AG04449 (cell line): ENCODE measurements at regions not wholly inside any gene's neighbourhood (a gene's known extent, or its start where the extent isn't known, plus 50 kb on each side); places are given as distances from the start of the nearest gene placed in this dataset.

Experiments used
- CTCF ChIA-PET: fragments of 350-600 bp; formaldehyde crosslinking; extraction: SDS; loops from one replicate; lab custom pipeline; 2021; ENCODE audit warnings: antibody characterized with exemption; lab: Yijun Ruan, JAX
- POLR2A ChIA-PET: fragments of 400-600, 350-600 bp; formaldehyde crosslinking; extraction: SDS; loops from one replicate; lab custom pipeline; 2020; ENCODE audit warnings: antibody characterized with exemption, inconsistent platforms; lab: Yijun Ruan, JAX
- DNase-seq: peaks from one replicate; pipeline ENCODE4 v3.0.0-alpha.2; 2010; ENCODE audit warnings: low read depth, low spot score
- H3K4me3 ChIP-seq: 2 replicates; pipeline ENCODE4 v1.5.1; 2011; ENCODE audit warnings: low read depth, mild to moderate bottlenecking, control low read depth, low read length
- TF ChIP-seq, protein P1 (sequence below): IDR thresholded peaks from one replicate; pipeline ENCODE4 v1.5.1; 2011; ENCODE audit warnings: mild to moderate bottlenecking, moderate library complexity, low read length, control low read depth, inconsistent platforms; ENCODE audit not compliant: insufficient read depth; ENCODE audit errors: missing control alignments

DNA sequence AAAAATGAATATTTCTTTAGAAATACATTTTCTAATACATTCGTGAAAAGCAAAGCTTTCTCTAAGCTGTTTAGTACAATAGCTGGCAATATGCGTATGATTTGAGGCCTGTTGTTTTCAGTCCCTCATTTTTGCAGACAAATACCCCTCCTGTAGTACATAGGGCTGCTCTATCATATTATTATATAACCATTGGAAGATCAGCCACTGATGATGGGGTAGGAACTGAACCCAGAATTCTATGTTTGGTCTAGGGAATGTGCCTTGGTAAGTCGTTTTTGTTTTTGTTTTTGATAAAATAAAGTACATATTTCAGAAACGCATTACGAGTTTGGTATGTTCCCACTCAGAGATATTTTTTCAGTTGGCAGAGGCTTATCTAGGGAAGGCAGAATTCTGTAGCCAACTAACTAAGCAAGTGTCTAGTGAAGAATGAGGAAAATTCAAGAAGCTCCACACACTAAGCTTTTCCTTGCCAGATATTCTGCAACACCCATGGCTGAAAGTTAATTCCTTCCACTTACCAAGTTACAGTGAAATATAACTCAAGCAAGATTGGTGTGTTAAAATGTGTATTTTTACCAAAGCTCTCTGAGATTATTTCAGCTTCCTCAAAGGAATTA is 656.9 kb upstream of the MIR17HG start:
- CTCF ChIA-PET: no interaction called here
- DNase-seq: no peak
- POLR2A ChIA-PET: no interaction called here
- no peak overlapping the region for H3K4me3 ChIP-seq
- TF ChIP-seq, protein P1, sequence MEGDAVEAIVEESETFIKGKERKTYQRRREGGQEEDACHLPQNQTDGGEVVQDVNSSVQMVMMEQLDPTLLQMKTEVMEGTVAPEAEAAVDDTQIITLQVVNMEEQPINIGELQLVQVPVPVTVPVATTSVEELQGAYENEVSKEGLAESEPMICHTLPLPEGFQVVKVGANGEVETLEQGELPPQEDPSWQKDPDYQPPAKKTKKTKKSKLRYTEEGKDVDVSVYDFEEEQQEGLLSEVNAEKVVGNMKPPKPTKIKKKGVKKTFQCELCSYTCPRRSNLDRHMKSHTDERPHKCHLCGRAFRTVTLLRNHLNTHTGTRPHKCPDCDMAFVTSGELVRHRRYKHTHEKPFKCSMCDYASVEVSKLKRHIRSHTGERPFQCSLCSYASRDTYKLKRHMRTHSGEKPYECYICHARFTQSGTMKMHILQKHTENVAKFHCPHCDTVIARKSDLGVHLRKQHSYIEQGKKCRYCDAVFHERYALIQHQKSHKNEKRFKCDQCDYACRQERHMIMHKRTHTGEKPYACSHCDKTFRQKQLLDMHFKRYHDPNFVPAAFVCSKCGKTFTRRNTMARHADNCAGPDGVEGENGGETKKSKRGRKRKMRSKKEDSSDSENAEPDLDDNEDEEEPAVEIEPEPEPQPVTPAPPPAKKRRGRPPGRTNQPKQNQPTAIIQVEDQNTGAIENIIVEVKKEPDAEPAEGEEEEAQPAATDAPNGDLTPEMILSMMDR: no peak

DNA sequence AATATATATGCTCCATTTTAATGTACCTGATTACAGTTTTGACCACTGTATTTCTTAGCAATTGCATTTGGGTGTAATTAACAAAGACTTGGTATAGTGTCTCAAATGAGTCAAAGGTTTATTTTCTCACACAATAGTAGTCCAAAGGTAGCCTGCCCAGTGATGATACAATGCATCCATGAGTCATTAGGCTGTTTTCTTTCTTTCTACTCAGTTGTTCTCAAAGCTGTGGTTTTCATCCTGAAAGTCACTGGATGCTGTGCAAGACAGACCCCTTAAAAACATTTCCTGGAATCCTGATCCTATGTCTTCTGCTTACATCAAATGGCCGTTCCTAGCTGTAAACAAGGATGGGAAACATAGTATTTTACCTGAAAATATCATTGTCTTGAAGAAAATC is 651.2 kb upstream of the MIR17HG start:
- ChIA-PET POLR2A (no interaction called here), CTCF (no interaction called here)
- no peak for DNase-seq
- no peak overlapping the region for H3K4me3 ChIP-seq
- TF ChIP-seq, protein P1: no peak

DNA sequence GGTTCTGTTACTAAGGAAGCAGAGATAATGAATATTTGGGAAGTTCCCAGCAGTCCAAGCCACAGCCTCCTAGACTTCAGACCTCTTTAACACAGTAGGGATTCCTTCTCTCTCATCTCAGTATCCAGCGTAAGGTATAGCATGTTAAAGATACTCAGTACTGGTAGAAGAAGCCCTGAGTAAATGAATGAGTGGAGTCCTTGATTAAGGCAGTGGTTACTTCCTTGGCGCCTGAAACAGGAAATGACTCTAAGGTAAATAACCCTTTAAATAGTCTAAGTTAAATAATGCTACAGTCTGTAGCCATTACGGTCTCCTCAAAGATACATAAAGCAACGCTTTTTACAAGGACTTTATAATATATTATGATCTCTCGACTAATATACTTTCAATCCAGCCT is 650.8 kb upstream of the MIR17HG start:
- CTCF ChIA-PET: no interaction called here
- TF ChIP-seq, protein P1: no peak
- DNase-seq: no peak
- POLR2A ChIA-PET: no interaction called here
- H3K4me3 ChIP-seq: no peak overlapping the region

DNA sequence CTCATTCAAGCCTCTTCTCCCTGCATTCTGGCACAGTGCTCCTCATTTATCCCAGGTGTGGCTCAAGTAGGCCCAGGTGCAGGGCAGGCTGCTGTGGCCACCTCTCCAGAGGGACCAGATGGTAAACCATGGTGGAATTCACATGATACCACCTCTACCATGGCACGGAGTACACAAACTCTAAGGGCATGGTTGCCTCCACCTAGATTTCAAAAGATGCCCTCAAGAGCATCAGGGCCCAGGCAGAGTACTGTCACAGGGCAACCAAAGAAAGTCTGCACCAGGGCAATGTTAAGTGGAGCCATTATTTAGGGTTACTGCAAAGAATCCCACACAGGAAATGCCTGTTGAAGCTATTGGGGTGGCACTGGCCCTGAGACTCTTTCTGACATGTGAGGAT is 647.1 kb upstream of the MIR17HG start:
- POLR2A ChIA-PET: no interaction called here
- CTCF ChIA-PET: no interaction called here
- DNase-seq: no peak
- H3K4me3 ChIP-seq: no peak overlapping the region
- TF ChIP-seq, protein P1: no peak

DNA sequence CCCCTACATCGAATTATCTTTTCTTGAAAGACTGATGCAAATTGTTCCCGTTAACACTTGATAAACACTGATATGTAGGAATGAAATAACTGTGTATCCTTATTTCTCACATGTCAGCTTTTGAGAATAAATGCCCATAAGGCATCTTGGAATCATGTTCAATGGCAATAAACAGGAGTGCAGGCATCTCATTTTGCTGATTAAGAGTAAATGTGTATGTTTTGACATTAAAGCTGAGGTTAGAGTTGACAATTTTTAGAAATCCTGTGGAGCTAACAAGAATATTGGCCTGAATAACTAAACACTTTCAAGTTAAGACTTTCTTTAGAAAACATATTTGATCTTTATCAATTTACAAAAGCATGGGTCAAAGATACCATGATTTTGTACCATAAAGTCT is 646.2 kb upstream of the MIR17HG start:
- ChIA-PET POLR2A (no interaction called here), CTCF (no interaction called here)
- no peak for DNase-seq
- TF ChIP-seq, protein P1: no peak
- H3K4me3 ChIP-seq: no peak overlapping the region

DNA sequence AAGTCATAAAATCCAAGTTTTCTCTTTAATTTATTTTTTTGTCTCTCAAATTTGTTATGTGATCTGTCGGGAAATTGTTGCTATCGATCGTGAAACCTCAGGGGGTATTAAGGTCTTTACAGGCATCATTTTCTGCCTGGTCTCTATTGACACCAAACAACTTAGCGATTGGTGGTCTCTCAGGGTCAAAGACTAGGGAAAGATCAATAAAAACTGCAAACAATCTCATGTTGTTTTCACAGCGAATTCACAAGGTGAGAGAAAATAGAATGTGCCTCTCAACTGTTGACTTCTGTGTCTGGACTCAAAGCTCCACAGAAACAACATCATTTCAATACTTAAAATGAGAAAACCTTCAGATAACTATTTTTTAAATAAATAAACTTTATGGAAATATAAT is 645.4 kb upstream of the MIR17HG start:
- H3K4me3 ChIP-seq: no peak overlapping the region
- DNase-seq: no peak
- POLR2A ChIA-PET: no interaction called here
- CTCF ChIA-PET: no interaction called here
- TF ChIP-seq, protein P1: no peak
